Lung (tissue), 11 donors: ENCODE measurements at regions not wholly inside any gene's neighbourhood (a gene's known extent, or its start where the extent isn't known, plus 50 kb on each side); places are given as distances from the start of the nearest gene placed in this dataset.

Experiments
- ATAC-seq: fragments of 200-7000 bp; cut with Tn5 transposase; one replicate; pipeline ENCODE4 v1.9.1; 2020; ENCODE audit warnings: moderate number of reproducible peaks; ENCODE audit not compliant: insufficient read depth, low FRiP score
- DNase-seq, 3 donors: peaks; one replicate each; pipeline ENCODE4 v3.0.0-alpha.2; 2013 to 2017
- H3K27ac ChIP-seq, 2 donors: one replicate each; pipeline ENCODE4 v1.5.1; 2013; ENCODE audit warnings: mild to moderate bottlenecking in 2 of 2, moderate library complexity in 2 of 2, control low read depth in 1 of 2, inconsistent platforms in 1 of 2, low read depth in 1 of 2, low read length in 1 of 2
- H3K27me3 ChIP-seq, 3 donors: one replicate each; pipeline ENCODE4 v1.5.1; 2013; ENCODE audit warnings: low read length in 2 of 3; ENCODE audit not compliant: control insufficient read depth in 3 of 3, insufficient read depth in 3 of 3
- H3K36me3 ChIP-seq, 4 donors: one replicate each; pipeline ENCODE4 v1.5.1; 2013; ENCODE audit warnings: low read length in 4 of 4, mild to moderate bottlenecking in 1 of 4, moderate library complexity in 1 of 4; ENCODE audit not compliant: control insufficient read depth in 4 of 4, insufficient read depth in 4 of 4
- H3K4me1 ChIP-seq, 5 donors: one replicate each; pipeline ENCODE4 v1.5.1; 2013; ENCODE audit warnings: low read length in 5 of 5, mild to moderate bottlenecking in 2 of 5, moderate library complexity in 1 of 5; ENCODE audit not compliant: control insufficient read depth in 5 of 5, insufficient read depth in 5 of 5
- H3K4me3 ChIP-seq: one replicate; pipeline ENCODE4 v1.5.1; 2013; ENCODE audit warnings: mild to moderate bottlenecking, control low read depth, moderate library complexity
- H3K9ac ChIP-seq, 2 donors: one replicate each; pipeline ENCODE4 v1.5.1; 2013; ENCODE audit warnings: low read length in 2 of 2, control low read depth in 1 of 2; ENCODE audit not compliant: insufficient read depth in 1 of 2
- H3K9me3 ChIP-seq, 4 donors: one replicate each; pipeline ENCODE4 v1.5.1; 2013; ENCODE audit warnings: low read length in 3 of 4, mild to moderate bottlenecking in 1 of 4, moderate library complexity in 1 of 4; ENCODE audit not compliant: control insufficient read depth in 4 of 4, insufficient read depth in 3 of 4
- CTCF ChIP-seq: IDR thresholded peaks from 2 replicates; pipeline ENCODE4 v1.5.1; 2012; ENCODE audit warnings: mild to moderate bottlenecking; ENCODE audit errors: control extremely low read depth, extremely low read depth
- WGBS, 2 donors: extraction: QIAGEN DNeasy Blood & Tissue Kit; methylation state at CpG; one replicate each; pipeline ENCODE4 v1.1.7; 2013; 5-methylcytosine and 5-hydroxymethylcytosine counted together
- donor health status: control.
- donor health status: control.
- donor health status: Bipolar disorder and iron deficiency.
- donor health status: healthy.
- donor health status: DM: yes; HTN: yes; CAD: no.

DNA sequence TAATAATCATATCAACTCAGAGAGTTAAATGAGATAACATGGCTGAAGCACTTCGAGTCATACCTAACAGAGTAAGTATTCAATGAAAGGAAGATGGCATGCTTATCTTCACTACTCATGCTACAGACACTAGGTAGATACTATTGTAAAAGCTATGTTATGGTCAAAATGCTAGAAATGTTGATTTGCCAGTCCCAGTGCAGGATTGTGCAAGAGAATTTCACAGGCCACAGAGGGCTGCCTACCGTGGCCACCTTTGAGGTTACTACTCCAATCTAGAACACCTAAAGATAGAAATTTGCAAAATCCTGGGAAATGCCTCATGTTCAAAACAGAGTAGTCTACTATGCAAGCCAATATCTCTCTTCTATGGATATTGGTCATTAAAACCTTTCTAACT is 75.3 kb upstream of the PLEKHG7 start:
- no peaks in the 10 kb centered on the region for H3K27me3 ChIP-seq
- H3K4me1 ChIP-seq, result peaks cover 0 to 4% (median 0%) of the 10 kb centered on the region in 5 donors
- no peak overlapping the region for H3K4me3 ChIP-seq
- ATAC-seq (no peak), DNase-seq (no peak)
- TF ChIP-seq CTCF, result no peak
- H3K27ac ChIP-seq, result no peak overlapping the region
- H3K9ac ChIP-seq, result no peak overlapping the region
- 86 to 89% methylated on average over 2 of the region's 2 CpGs for WGBS, 2 donors
- no peaks in the 10 kb centered on the region for H3K9me3 ChIP-seq
- H3K36me3 ChIP-seq, result no peaks in the 10 kb centered on the region

GRCh38 chr12:92625639-92626310 is 77.0 kb upstream of the PLEKHG7 start:
- no peak overlapping the region for H3K27ac ChIP-seq
- H3K4me1 ChIP-seq, result peaks cover 0 to 4% (median 0%) of the 10 kb centered on the region in 5 donors
- no peak overlapping the region for H3K4me3 ChIP-seq
- no peaks in the 10 kb centered on the region for H3K9me3 ChIP-seq
- H3K36me3 ChIP-seq, result no peaks in the 10 kb centered on the region
- ATAC-seq, result no peak
- no peak overlapping the region for H3K9ac ChIP-seq
- TF ChIP-seq CTCF, result no peak
- 89 to 92% methylated on average over 3 of the region's 3 CpGs for WGBS, 2 donors
- no peaks in the 10 kb centered on the region for H3K27me3 ChIP-seq
- DNase-seq, result no peak

- TF ChIP-seq CTCF, result no peak
- 96 to 97% methylated on average over 1 of the region's 1 CpG for WGBS, 2 donors
- Histone ChIP-seq H3K27ac (no peak overlapping the region), H3K4me3 (no peak overlapping the region), H3K4me1 (peaks cover 0 to 6% (median 0%) of the 10 kb centered on the region in 5 donors), H3K9me3 (no peaks in the 10 kb centered on the region), H3K36me3 (no peaks in the 10 kb centered on the region), H3K9ac (no peak overlapping the region), H3K27me3 (no peaks in the 10 kb centered on the region)
- no peak for DNase-seq
- no peak for ATAC-seq
These were observed 78.6 kb upstream of the PLEKHG7 start for GRCh38 chr12:92624236-92624635.

GRCh38 chr12:92623386-92623785 is 79.4 kb upstream of the PLEKHG7 start:
- TF ChIP-seq CTCF, result no peak
- DNase-seq (no peak), ATAC-seq (no peak)
- Histone ChIP-seq H3K27me3 (no peaks in the 10 kb centered on the region), H3K27ac (no peak overlapping the region), H3K9ac (no peak overlapping the region), H3K4me3 (no peak overlapping the region), H3K9me3 (no peaks in the 10 kb centered on the region), H3K4me1 (peaks cover 0 to 6% (median 0%) of the 10 kb centered on the region in 5 donors), H3K36me3 (no peaks in the 10 kb centered on the region)
